CD4-positive, alpha-beta T cell treated with Interleukin-4 for 1 hour (primary cell): ENCODE measurements at regions not wholly inside any gene's neighbourhood (a gene's known extent, or its start where the extent isn't known, plus 50 kb on each side); places are given as distances from the start of the nearest gene placed in this dataset.
"Not testable (repeated sequence)": the region's sequence is repeated elsewhere in the genome, so short reads cannot be mapped to it uniquely, and the experiment has no call there.

Experiments
- DNase-seq, 2 donors: peaks; one replicate each; pipeline ENCODE4 v3.0.0-alpha.2; 2020 to 2022

DNA sequence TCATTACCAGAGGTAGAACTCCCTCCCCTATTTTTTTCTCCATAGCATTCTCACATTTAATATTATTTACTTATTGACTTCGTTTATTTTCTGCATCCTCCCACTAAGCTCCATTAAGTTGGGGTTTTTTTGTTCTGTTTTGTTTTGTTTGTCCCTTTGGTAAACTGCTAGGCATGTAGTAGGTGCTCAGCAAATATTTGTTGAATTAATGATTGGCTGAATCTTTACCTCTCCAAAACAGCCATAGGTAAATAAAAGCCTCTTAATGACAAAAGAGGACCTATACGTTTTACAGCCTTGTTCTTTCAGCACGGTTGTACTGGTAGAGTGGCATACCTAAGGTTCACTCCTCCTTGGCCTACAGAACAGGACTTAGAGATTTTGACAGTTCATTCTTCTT is 52.0 kb downstream of the PRORP start:
- DNase-seq, result no peak

DNA sequence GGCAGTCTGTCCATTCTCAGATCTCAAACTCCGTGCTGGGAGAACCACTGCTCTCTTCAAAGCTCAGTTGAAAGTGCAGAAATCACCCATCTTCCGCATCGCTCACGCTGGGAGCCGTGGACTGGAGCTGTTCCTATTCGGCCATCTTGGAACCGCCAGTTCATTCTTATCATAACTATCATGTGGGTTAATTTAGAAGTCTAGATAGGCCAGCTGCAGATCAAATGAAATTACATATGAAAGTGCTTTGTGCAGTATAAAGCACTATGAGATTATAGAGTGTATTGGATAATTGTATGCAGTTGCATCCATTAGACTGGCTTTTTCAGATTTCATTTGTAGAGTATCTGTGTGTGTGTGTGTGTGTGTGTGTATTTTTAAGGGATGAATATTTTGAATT is 57.8 kb downstream of the PRORP start:
- no peak for DNase-seq

DNA sequence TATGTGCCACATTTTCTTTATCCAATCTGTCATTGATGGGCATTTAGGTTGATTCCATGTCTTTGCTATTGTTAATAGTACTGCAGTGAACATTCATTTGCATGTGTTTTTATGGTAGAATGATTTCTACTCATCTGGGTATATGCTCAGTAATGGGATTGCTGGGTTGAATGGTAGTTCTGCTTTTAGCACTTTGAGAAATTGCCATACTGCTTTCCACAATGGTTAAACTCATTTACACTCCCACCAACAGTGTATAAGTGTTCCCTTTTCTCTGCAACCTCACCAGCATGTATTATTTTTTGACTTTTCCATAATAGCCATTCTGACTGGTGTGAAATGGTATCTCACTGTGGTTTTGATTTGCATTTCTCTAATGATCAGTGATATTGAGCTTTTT is 62.5 kb downstream of the PRORP start:
- not testable (repeated sequence) for DNase-seq

DNA sequence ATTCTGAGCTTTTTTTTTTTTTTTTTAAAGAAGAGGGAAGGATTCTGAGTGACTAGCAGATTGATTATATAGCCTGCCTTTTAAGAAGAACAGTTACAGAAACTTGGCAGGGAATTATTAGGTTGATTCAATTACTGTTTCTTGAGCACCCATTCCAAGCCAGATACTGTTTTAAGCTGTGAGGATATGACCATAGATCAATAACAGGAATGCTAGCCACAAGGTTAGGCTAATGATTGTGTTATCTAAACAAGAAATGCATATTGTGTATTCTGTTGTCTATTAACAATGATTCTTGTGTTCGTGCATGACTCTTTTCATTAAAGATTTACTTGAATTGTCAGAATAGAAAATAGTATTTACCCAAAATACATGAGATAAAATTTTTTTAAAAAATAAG is 67.1 kb downstream of the PRORP start:
- no peak for DNase-seq

DNA sequence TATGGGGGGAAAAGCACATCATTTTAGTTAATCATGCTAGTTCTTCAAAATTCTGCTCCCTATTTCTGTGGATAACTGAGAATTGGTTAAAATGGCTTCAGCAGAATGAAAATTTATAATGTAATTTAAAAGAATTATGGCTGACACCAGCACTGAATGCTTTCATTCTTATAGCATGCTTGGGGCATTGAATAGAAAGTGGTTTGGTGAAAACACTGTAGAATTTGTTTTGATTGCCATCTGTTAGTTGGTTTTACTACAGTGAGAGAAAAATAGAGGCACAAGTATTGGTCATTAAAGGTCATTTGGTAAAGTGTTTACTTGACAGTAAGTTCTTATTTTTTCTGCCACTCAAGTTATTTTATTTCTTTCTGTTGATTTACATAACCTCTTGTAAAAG is 70.8 kb downstream of the PRORP start:
- no peak for DNase-seq

DNA sequence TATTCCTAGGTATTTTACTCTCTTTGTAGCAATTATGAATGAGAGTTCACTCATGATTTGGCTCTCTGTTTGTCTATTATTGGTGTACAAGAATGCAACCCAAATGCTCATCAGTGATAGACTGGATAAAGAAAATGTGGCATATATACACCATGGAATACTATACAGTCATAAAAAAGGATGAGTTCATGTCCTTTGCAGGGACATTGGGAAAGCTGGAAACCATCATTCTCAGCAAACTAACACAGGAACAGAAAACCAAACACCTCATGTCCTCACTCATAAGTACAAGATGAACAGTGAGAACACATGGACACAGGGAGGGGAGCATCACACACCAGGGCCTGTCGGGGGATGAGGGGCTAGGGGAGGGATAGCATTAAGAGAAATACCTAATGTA is 71.8 kb downstream of the PRORP start:
- DNase-seq, result not testable (repeated sequence)

DNA sequence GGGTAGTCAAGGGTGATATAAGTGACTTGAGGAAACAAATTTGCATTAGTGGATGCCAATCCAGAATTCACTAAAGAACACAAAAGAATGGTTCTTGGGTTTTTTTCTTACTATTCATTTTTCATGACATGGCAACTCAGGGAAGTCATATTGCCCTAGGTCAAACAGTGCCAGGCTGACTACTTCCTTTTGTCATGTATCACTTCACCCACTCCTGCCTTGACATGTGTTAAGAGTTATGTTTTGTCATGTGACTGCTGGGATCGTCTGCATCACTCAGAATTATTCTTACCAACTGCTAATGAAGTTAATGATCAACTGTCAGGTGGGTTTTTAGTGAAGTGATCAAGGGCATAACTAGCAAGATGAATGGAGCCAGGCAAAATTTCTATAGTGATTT is 74.2 kb downstream of the PRORP start:
- DNase-seq, result peak in 1 of 2 donors; percentile 25

DNA sequence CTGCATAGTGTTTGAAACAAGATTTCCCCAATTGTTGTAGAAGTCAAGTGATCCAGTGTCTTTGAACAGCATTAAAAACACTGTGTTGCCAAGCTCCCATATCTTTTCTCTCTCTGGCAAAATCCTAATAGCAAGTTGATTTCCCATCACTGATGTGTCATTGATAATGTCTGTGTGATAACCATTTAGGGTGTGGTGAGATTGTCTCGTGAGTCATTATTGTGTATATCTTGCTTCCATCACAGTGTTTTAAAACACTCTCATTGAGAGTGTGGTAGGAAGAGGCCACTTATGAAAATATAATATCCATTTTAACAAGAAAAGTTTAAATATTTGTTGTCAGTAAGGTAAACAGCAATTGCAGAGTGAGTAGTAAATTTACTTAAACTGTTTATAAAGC is 74.7 kb downstream of the PRORP start:
- DNase-seq, result peak in 1 of 2 donors; percentile 58

DNA sequence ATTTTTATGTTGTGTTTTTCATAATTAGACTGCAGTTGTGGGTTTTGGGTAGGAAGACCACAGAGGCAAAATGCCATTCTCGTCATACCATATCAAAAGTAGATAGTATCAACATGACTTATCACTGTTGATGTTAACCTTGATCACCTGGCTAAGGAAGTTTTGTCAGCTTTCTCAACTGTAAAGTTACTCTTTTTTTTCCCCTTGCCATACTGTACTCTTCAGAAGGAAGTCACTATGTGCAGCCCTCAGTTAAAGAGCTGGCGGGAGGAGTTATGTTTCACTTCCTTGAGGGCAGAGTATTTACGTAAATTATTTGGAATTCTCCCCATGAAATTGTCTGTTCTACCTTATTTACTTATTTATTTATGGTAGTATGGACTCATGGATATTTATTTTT is 78.7 kb downstream of the PRORP start:
- peak in 1 of 2 donors; percentile 59 for DNase-seq

DNA sequence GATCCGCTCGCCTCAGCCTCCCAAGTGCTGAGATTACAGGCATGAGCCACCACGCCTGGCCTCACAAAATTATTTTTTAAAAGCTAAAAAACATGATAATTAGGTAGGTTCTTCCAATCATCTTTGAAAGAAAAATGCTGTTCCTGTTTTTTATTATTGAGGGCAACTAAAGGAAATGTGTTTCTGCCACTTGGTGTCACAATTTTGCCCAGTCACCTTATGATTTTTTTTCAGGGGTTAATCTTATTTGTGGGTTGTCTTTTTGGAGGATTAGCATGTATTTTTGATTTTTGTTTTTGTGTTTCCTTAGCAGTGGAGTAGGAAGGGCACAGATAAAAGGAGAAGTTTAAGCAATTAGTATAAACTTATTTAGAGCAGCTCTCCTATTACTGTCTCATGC is 79.8 kb downstream of the PRORP start:
- peak in 1 of 2 donors; percentile 22 for DNase-seq

DNA sequence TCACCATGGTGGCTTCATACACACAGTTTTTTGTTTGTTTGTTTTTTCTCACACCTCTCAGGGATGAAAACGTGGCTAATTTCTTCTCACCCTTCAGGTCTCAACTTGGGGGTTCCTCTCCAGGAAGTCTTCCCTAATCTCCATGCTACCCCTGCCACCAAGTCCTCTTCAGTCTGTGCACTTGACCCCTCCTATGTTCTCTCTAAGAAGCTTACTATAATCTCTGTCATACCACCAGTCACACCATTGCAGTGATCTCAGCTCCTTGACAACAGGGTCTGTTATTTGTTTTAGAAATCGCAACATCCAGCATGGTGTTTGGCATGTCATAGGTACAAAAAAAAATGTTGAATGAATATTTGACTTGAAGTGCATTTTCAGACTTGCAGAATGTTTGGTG is 83.4 kb downstream of the PRORP start:
- DNase-seq, result no peak

DNA sequence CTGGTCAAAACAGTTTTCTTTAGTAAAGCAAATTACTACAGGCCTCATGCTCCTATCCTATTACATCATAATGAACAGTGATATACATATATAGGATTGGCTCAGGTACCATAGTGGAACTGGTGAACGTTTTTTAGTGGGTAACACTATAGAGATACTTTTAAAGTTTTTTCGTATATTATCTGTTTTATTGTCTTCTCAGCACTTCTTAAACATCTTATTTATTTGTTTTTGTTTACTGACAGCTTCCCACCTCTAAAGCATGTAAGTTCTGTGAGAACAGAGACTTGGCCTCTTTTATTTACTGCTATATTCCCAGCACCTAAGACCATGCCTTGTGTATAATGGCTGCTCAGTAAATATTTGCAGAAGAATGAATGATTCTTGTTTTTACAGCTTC is 81.1 kb upstream of the PSMA6 start:
- no peak for DNase-seq

DNA sequence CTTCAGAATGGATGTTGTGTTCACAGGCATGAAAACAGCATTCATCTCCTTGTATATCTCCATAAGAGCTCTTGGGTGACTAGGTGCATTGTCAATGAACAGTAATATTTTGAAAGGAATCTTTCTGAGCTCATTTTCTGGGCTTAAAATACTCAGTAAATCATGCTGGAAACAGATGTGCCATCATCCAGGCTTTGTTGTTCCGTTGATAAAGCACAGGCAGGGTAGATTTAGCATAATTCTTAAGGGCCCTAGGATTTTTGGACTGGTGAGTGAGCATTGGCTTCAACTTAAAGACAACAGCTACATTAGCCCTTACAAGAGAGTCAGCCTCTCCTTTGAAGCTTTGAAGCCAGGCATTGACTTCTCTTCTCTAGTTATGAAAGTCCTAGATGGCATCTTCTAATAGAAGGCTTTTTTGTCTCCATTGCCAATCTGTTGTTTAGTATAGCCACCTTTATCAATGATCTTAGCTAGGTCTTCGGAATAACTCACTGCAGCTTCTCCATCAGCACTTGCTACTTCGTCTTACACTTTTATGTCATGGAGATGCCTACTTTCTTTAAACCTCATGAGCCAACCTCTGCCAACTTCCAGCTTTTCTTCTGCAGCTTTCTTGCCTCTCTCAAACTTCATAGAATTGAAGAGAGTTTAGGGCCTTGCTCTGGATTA is 79.6 kb upstream of the PSMA6 start:
- DNase-seq, result no peak

DNA sequence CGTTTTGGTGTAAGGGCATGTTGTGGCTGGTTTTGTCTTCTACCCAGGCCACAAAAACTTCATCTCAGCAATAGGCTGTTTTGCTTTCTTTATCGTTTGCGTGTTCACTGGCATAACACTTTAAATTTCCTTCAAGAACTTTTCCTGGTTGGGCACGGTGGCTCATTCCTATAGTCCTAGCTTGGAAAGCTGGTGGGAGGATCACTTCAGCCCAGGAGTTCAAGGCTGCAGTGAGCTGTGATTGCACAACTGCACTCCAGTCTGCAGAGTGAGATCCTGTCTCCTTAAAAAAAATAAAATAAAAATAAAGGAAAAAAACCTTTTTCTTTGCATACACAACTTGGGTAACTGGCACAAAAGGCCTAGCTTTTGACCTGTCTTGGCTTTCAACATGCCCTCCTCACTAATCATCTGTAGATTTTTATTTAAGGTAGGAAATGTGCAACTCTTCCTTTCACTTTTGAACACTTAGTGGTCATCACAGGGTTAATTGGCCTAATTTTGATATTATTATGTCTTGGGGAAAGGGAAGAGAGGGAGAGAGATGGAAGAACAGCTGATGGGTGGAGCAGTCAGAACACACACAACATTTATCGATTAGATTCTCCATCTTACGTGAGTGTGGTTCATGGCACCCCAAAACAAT is 78.9 kb upstream of the PSMA6 start:
- no peak for DNase-seq

DNA sequence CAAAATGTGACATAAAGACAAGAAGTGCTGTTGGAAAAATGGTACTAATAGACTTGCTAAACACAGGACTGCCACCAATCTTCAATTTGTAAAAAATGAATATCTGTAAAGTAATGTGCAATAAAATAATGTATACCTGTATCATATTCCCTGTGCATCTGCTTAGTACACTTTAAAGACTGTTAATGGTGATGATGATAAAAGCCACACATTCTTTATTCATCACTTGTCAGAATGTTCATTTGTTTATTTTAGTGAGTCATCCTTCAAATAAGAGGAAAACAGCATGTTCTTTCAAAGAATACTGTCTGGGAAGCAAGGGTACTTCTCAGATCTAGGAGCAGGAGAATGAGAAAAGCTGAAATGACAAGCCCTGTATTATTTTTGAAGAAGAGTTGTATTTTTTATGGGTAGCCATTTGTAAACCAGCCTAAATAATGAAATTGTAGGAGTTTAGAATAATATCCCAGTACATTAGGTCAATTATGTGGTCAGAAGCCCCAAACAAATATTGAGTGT is 78.3 kb upstream of the PSMA6 start:
- DNase-seq, result no peak

DNA sequence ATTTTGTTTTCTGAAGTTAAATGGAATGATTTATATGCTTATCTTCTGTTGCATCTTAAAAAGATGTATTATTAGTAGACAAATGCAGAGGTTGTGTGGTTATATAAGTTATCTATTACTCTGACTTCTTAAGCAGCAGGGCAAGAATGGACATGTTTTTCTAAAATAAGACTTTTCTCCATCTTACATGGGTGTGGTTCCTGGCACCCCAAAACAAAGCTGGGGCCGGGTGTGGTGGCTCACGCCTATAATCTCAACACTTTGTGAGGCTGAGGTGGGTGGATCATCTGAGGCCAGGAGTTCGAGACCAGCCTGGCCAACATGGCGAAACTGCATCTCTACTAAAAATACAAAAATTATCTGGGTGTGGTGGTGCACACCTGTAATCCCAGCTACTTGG is 77.8 kb upstream of the PSMA6 start:
- DNase-seq, result not testable (repeated sequence)

DNA sequence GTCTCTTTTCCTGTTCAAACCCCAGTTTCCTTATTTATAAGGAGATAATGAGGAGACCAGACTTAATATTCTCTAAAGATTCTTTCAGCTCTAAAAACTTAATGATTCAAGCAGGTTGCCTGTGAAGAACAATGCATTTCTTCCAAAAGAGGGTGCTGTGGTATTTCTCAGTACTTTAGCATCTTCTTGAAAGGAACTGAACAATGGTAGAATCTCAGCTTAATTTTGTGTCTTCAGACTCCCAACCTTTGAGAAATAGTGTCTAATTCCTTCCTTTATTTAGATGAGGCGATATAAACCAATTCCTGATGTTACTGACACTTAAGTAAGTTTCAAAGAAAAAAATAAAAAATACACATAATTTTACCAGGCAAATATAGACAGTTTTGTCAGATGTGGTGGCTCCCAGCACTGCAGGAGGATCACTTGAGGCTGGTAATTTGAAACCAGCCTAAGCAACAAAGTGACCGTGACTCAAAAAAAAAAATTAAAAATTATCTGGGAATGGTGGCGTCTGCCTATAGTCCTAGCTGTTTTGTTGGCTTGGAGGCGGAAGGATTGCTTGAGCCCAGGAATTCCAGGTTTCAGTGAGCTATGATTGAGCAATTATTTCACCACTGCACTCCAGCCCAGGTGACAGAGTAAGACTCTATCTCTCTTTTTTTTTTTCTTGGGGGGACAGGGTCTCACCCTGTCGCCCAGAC is 76.9 kb upstream of the PSMA6 start:
- peak in 1 of 2 donors; percentile 46 for DNase-seq

DNA sequence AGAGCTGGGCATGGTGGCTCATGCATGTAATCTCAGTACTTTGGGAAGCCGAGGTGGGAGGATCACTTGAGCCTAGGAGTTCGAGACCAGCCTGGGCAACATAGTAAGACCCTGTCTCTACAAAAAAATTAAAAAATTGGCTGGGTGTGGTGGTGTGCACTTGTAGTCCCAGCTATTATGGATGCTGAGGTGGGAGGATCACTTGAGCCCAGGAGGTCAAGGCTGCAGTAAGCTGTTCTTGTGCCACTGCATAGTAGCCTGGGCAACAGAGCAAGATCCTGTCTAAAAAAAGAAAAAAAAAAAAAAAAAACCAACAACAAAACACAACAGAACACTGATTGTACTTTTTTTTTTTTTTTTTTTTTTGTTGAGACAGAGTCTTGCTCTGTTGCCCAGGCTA is 74.0 kb upstream of the PSMA6 start:
- not testable (repeated sequence) for DNase-seq

DNA sequence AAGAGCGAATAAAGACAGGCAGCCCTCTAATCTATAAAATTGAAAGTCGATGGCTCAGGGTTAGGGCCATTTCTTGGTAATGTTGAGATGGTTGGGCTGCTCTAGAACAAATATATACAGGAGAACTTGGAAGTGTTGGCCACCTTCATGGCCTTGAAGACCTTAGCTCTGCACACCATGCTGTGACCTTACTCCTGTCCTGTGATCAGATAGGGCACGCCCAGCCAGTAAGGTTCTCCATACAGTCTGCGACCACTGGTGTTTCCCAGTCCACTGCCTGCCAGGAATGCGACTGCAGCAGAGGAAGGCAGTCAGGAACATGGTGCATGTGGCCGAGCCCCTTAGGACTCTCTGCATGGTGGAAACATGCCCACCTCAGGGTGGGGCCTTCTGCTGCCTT is 73.2 kb upstream of the PSMA6 start:
- DNase-seq, result no peak

DNA sequence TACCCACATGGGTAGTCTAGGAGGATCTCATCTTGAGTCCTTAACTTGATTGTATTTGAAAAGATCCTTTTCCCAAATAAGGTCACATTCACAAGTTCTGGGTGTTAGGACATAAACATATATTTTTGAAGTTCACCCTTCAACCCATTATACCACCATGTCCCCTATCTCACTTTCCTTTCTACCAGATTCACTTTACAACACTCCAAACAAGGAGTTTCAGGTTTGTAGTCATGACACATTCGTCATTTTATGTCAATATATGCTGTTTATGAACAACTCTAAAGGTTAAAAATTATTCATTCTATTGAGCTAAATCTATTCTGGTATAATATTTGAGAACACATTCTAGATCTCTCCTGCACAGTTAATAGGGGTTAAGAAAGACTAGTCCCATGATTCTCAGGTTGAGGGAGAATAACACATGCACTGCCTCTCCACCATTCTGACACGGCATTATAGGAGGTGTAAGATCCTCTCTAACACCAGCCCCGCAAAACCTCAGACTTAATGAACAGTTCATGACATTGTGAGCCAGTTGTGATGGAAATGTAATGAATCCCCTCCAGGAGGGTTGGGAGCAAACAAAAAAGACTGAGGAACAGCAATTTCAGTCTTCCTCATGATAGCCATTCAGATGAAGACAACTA is 72.0 kb upstream of the PSMA6 start:
- DNase-seq, result no peak

DNA sequence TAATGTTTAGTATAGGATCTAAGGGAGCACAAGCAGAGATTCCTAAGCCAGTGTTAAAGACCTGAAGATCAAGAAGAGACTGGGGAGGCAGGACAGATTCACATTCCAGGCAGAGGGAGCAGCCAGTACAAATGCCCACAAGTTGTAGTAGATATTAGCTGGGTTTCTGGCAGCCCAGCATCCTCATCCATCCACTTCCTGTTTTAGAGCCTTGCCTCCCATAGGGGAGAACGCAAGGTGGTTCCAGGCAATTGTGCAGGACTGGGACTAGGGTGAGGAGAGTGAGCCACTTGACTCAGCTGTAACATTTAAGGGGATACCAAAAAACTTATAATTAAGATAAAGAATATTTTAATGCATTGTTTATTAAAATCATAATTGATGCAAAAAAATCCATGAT is 71.3 kb upstream of the PSMA6 start:
- DNase-seq, result no peak

DNA sequence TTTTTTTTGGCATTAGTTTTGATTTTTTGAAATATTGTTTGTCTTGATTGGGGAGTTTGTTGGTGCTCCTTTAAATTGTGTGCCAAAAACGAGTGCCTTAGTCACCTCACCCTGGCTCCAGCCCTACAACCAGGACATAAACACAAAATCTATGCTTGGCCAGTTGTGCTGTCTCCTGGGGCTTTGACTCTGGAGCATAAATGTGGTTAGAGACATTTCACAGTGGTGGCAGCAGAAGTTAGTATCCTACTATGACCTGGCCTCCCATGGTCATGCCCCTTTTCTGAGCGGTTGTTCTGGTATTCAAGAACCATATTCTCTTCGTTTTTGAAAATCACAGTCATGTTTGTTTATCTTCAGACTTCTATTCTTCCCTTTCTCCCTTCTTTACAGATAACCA is 70.7 kb upstream of the PSMA6 start:
- DNase-seq, result no peak

DNA sequence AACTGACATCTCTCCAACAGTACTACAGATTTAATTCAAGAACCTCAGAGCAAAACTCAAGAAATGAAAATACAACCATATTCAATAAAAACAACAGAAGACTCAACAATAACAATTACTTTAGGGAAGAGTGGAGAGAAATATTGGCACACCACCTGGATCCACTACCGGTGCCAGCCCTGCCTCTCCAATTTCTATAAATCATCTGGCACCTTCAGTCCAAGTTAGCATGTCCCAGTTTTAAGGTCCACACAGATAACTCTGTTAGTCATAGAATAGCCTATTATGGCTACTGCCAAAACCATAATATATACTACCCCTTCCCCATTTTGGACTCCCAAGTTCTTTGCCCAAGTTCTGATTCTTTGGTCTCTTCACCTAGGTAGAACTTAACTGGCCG is 69.9 kb upstream of the PSMA6 start:
- no peak for DNase-seq
